HepG2 (cell line): ENCODE measurements at regions not wholly inside any gene's neighbourhood (a gene's known extent, or its start where the extent isn't known, plus 50 kb on each side); places are given as distances from the start of the nearest gene placed in this dataset.

Source experiments
- ATAC-seq: fragments of 200-7000 bp; cut with Tn5 transposase; 3 replicates; pipeline ENCODE4 v1.9.1; 2020; ENCODE audit warnings: mild to moderate bottlenecking, moderate library complexity
- BruUV-seq: library from RNA; stranded (reverse); fragments of 400-500 nt; replicated peaks from 2 replicates; lab custom pipeline; 2021; lab: Mats Ljungman, UMichigan
- CTCF ChIA-PET: fragments of 300-600 bp; formaldehyde crosslinking; extraction: SDS; loops from one replicate; lab custom pipeline; 2021; ENCODE audit warnings: low total read pairs, inconsistent platforms, low intra/inter-chr PET ratio; lab: Yijun Ruan, JAX
- POLR2A ChIA-PET: fragments of 350-600 bp; sonication (Branson Sonifier 250); formaldehyde crosslinking; loops from one replicate; lab custom pipeline; 2020; ENCODE audit warnings: antibody characterized with exemption, inconsistent platforms; lab: Yijun Ruan, JAX
- DNase-seq: peaks from one replicate; pipeline ENCODE4 v3.0.0-alpha.2; 2015; ENCODE audit warnings: low spot score
- FAIRE-seq: peaks from 3 replicates; lab custom pipeline; 2011; peaks lifted over from hg19 to GRCh38; lab: Jason Lieb, UNC
- H2AFZ ChIP-seq: one replicate; pipeline ENCODE4 v1.6.1; 2011; ENCODE audit warnings: low read length, inconsistent platforms
- H3K27ac ChIP-seq: fragments of 300-600 bp; 3 replicates; pipeline ENCODE4 v1.8.0; 2011; ENCODE audit warnings: mixed run types, mild to moderate bottlenecking, mixed read lengths, low read length, inconsistent platforms; ENCODE audit not compliant: insufficient read depth; ENCODE audit errors: extremely low read length
- H3K27me3 ChIP-seq, 2 experiments: fragments of 200-600 bp in 1 of 2; 2 replicates in 1 of 2; 3 replicates in 1 of 2; pipeline versions ENCODE4 v1.6.0 to v1.8.0; 2011; ENCODE audit warnings: low read length in 2 of 2, mild to moderate bottlenecking in 2 of 2, moderate library complexity in 2 of 2, inconsistent platforms in 1 of 2; ENCODE audit not compliant: insufficient read depth in 2 of 2, control insufficient read depth in 1 of 2
- H3K36me3 ChIP-seq, 2 experiments: fragments of 200-600 bp in 1 of 2; replicated peaks in 1 of 2; 2 replicates in 1 of 2; 3 replicates in 1 of 2; pipeline versions ENCODE4 v1.5.1 to v1.8.0; 2011; ENCODE audit warnings: low read length in 2 of 2, inconsistent platforms in 1 of 2; ENCODE audit not compliant: insufficient read depth in 2 of 2, control insufficient read depth in 1 of 2
- H3K4me1 ChIP-seq: 2 replicates; pipeline ENCODE4 v1.5.1; 2012; ENCODE audit warnings: low read length, inconsistent platforms; ENCODE audit not compliant: insufficient read depth
- H3K4me2 ChIP-seq: 2 replicates; pipeline ENCODE4 v1.6.0; 2011; ENCODE audit warnings: low read depth, low read length, inconsistent platforms
- H3K4me3 ChIP-seq, 3 experiments: fragments of 200-600 bp in 1 of 3; sonication (generic), shearing (Covaris generic) in 1 of 3; replicated peaks in 1 of 3; 2 replicates each; pipeline ENCODE4 v1.5.1; 2011 to 2016; ENCODE audit warnings: low read length in 3 of 3, inconsistent platforms in 2 of 3, low read depth in 2 of 3, mild to moderate bottlenecking in 2 of 3, control low read depth in 1 of 3, mixed read lengths in 1 of 3; ENCODE audit not compliant: insufficient read depth in 1 of 3
- H3K79me2 ChIP-seq: one replicate; pipeline ENCODE4 v1.6.1; 2011; ENCODE audit warnings: low read length, inconsistent platforms; ENCODE audit not compliant: insufficient read depth
- H3K9ac ChIP-seq: 2 replicates; pipeline ENCODE4 v1.6.0; 2011; ENCODE audit warnings: mild to moderate bottlenecking, low read depth, low read length, inconsistent platforms; ENCODE audit not compliant: insufficient read depth
- H3K9me3 ChIP-seq: 2 replicates; pipeline ENCODE4 v1.5.1; 2012; ENCODE audit warnings: mild to moderate bottlenecking, low read length
- H4K20me1 ChIP-seq: 2 replicates; pipeline ENCODE4 v1.6.0; 2011; ENCODE audit warnings: inconsistent platforms, mild to moderate bottlenecking, low read length, moderate library complexity; ENCODE audit not compliant: insufficient read depth
- ATF1 ChIP-seq: IDR thresholded peaks from 2 replicates; pipeline ENCODE4 v1.6.1; 2016; ENCODE audit warnings: mild to moderate bottlenecking, control low read depth
- ATM ChIP-seq: fragments of 450-650 bp; IDR thresholded peaks from 2 replicates; pipeline ENCODE4 v1.7.1; 2017; ENCODE audit warnings: mild to moderate bottlenecking, borderline replicate concordance
- HMG20A ChIP-seq: IDR thresholded peaks from 2 replicates; pipeline ENCODE4 v1.6.1; 2016; ENCODE audit warnings: borderline replicate concordance
- HOXA3 ChIP-seq: sonication (generic); formaldehyde crosslinking; IDR thresholded peaks from 2 replicates; pipeline ENCODE4 v1.5.0; 2020; ENCODE audit warnings: missing genetic modification reagents
- HOXD1 ChIP-seq: sonication (generic); formaldehyde crosslinking; IDR thresholded peaks from 2 replicates; pipeline ENCODE4 v1.5.0; 2020; ENCODE audit warnings: missing genetic modification reagents
- IRX3 ChIP-seq: sonication (generic); formaldehyde crosslinking; IDR thresholded peaks from 2 replicates; pipeline ENCODE4 v1.8.1; 2023; ENCODE audit warnings: mild to moderate bottlenecking, low read depth, missing genetic modification reagents, borderline replicate concordance
- NFIB ChIP-seq: sonication (generic); formaldehyde crosslinking; IDR thresholded peaks from 2 replicates; pipeline ENCODE4 v1.9.0; 2021; ENCODE audit warnings: missing genetic modification reagents, mild to moderate bottlenecking, borderline replicate concordance
- NKX3-1 ChIP-seq: sonication (generic); formaldehyde crosslinking; IDR thresholded peaks from 2 replicates; pipeline ENCODE4 v1.5.0; 2020; ENCODE audit warnings: missing genetic modification reagents
- PHF8 ChIP-seq: sonication (generic); formaldehyde crosslinking; IDR thresholded peaks from 2 replicates; pipeline ENCODE4 v1.5.0; 2020; ENCODE audit warnings: missing genetic modification reagents
- POLR2G ChIP-seq: fragments of 200-400 bp; formaldehyde crosslinking; IDR thresholded peaks from 2 replicates; pipeline ENCODE4 v1.6.1; 2018; ENCODE audit warnings: mild to moderate bottlenecking, low read depth, low read length, moderate library complexity
- SMAD3 ChIP-seq: sonication (generic); formaldehyde crosslinking; IDR thresholded peaks from 2 replicates; pipeline ENCODE4 v1.4.0; 2020; ENCODE audit warnings: missing genetic modification reagents
- ZMYM2 ChIP-seq: sonication (generic); formaldehyde crosslinking; IDR thresholded peaks from 2 replicates; pipeline ENCODE4 v1.8.0; 2022; ENCODE audit warnings: mild to moderate bottlenecking, missing genetic modification reagents
- ZNF124 ChIP-seq: sonication (generic); formaldehyde crosslinking; IDR thresholded peaks from 2 replicates; pipeline ENCODE4 v1.4.0; 2020; ENCODE audit warnings: missing genetic modification reagents
- ZNF333 ChIP-seq: sonication (generic); formaldehyde crosslinking; IDR thresholded peaks from 2 replicates; pipeline ENCODE4 v1.4.0; 2020; ENCODE audit warnings: mild to moderate bottlenecking, missing genetic modification reagents, borderline replicate concordance
- WGBS: methylation state at CpG from one replicate; pipeline ENCODE4 v1.1.6; 2017; ENCODE audit warnings: low lambda C conversion rate; 5-methylcytosine and 5-hydroxymethylcytosine counted together
- in situ Hi-C: cut with HindIII; loops from 2 replicates; pipeline ENCODE4 v1.10.0; 2017; ENCODE audit warnings: low pct_unique_long_range_greater_than_20kb; ENCODE audit not compliant: extremely low pct_ligation_motif_present
- intact Hi-C: fragments of 100-400 bp; cut with micrococcal nuclease; formaldehyde crosslinking; loops from one replicate; pipeline ENCODE4 v1.10.0; 2022; ENCODE audit not compliant: unreplicated experiment
- TF ChIP-seq, protein P1 (sequence below): sonication (generic); formaldehyde crosslinking; IDR thresholded peaks from 2 replicates; pipeline ENCODE4 v1.4.0; 2020; ENCODE audit warnings: missing genetic modification reagents
- TF ChIP-seq, protein P2 (sequence below): sonication (generic); formaldehyde crosslinking; conservative IDR thresholded peaks from 2 replicates; pipeline ENCODE4 v1.4.0; 2020; ENCODE audit warnings: missing genetic modification reagents

DNA sequence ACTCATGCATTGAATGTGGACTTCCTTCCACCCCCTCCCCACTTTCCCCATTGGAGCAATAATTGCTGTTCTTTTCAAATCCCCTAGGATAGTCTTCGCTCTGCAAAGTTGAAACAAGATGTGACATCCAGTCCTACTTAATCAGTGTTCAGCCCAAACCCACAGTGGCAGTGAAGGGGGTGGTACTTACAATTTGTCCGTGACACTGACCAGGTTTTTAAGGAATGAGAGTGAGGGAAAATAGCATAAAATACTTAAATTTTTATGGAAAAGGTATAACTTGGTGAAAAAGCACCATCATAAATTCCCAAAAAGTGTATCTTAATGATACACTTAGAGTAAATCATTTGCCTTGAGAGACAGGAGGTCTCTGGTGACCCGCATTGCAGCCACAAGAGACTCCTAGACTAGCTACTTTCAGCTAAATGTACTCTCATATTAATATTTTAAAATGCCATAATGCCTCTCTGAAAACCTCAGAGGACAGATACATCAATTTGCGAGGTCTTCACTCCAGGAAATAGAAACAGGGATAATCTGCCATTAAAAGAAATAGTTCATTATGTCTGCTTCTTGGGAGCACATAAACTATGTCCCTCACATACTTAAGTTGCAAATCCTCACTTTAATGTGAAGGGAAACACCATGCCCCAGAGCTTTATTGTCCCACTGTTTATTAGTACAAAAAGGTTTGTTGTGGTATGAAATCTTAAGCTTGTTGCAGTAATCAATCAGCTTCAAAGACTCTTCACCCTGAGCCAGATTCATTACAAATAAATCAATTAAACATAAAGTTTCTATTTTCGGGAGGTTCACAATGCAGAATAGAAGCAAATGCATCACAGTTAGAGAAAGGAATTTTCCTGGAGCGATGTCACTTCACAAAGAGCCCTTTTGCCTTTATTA is 343.6 kb upstream of the ISL1 start (continued):
- TF ChIP-seq IRX3 (CRISPR knock-in tag) = no peak

DNA sequence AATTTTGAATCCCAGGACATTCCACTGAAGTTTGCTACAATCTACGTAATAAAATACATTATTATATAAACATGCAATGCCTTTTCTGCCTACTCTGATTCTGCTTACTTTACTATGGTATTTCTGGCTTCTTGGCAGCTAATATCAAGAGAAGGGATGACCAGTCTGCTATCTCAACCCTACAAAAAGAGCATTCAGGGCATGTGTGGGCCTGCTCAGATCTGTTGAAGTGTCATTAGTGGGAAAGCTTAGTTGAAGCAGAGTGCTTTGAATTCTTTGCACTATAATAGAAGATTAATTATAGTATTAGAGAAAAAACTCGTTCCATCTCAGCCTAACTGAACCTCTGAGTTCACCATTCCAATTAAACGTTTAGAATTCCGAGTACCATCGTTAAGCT is 339.5 kb upstream of the ISL1 start:
- intact Hi-C loops = no loop called here

DNA sequence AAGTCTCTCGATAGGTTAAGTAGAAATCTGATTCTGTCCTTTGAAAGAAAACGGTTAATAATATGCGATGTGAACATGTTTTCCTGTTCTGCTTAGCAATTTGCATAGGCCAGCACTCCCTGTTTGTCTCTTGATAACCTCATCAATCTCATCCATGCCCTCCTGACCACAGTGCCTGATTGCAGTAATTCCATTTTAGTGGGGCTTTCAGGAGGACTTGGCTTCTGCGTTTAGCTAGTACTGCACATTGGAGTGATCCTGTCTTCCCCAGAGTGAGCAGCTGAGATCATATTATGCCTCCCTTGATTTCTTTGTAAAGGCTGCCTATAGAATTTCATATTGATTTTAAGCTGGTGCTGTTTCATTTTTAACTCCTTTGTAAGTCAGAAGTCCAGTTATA is 335.9 kb upstream of the ISL1 start:
- no peak for DNase-seq
- Histone ChIP-seq H4K20me1 (no peaks in the 10 kb centered on the region), H2AFZ (no peak overlapping the region), H3K9me3 (no peaks in the 10 kb centered on the region), H3K79me2 (no peaks in the 10 kb centered on the region), H3K4me2 (no peak overlapping the region), H3K4me1 (no peaks in the 10 kb centered on the region), H3K27ac (no peak overlapping the region), H3K4me3 (no peak overlapping the region), H3K36me3 (no peaks in the 10 kb centered on the region), H3K9ac (no peak overlapping the region), H3K27me3 (no peaks in the 10 kb centered on the region)
- FAIRE-seq = no peak
- in situ Hi-C loops = no loop called here
- ChIA-PET CTCF (no interaction called here), POLR2A (no interaction called here)
- ATAC-seq = no peak
- no TSS peak for BruUV-seq
- 0% methylated on average over 4 of the region's 4 CpGs for WGBS
- intact Hi-C loops = no loop called here
- TF ChIP-seq NFIB (CRISPR knock-in tag) = no peak
- TF ChIP-seq SMAD3 (CRISPR knock-in tag) = no peak
- TF ChIP-seq HMG20A (CRISPR knock-in tag) = no peak
- no peak for TF ChIP-seq ATF1 (CRISPR knock-in tag)
- no peak for TF ChIP-seq ZMYM2 (CRISPR knock-in tag)
- TF ChIP-seq, protein P1, sequence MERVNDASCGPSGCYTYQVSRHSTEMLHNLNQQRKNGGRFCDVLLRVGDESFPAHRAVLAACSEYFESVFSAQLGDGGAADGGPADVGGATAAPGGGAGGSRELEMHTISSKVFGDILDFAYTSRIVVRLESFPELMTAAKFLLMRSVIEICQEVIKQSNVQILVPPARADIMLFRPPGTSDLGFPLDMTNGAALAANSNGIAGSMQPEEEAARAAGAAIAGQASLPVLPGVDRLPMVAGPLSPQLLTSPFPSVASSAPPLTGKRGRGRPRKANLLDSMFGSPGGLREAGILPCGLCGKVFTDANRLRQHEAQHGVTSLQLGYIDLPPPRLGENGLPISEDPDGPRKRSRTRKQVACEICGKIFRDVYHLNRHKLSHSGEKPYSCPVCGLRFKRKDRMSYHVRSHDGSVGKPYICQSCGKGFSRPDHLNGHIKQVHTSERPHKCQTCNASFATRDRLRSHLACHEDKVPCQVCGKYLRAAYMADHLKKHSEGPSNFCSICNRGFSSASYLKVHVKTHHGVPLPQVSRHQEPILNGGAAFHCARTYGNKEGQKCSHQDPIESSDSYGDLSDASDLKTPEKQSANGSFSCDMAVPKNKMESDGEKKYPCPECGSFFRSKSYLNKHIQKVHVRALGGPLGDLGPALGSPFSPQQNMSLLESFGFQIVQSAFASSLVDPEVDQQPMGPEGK (CRISPR knock-in tag) = no peak
- no peak for TF ChIP-seq ZNF124 (CRISPR knock-in tag)
- TF ChIP-seq, protein P2, sequence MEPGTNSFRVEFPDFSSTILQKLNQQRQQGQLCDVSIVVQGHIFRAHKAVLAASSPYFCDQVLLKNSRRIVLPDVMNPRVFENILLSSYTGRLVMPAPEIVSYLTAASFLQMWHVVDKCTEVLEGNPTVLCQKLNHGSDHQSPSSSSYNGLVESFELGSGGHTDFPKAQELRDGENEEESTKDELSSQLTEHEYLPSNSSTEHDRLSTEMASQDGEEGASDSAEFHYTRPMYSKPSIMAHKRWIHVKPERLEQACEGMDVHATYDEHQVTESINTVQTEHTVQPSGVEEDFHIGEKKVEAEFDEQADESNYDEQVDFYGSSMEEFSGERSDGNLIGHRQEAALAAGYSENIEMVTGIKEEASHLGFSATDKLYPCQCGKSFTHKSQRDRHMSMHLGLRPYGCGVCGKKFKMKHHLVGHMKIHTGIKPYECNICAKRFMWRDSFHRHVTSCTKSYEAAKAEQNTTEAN (CRISPR knock-in tag) = no peak
- no peak for TF ChIP-seq NKX3-1 (CRISPR knock-in tag)
- no peak for TF ChIP-seq POLR2G
- TF ChIP-seq HOXD1 = no peak
- TF ChIP-seq ZNF333 (CRISPR knock-in tag) = no peak

More for the DNA sequence above, 339.5 kb upstream of the ISL1 start:
- no peak overlapping the region for H3K4me3 ChIP-seq
- ATAC-seq = no peak
- POLR2A ChIA-PET = no interaction called here
- in situ Hi-C loops = no loop called here
- WGBS = 2% methylated on average over 5 of the region's 5 CpGs
- no peak overlapping the region for H3K4me2 ChIP-seq
- no peak for TF ChIP-seq PHF8 (CRISPR knock-in tag)
- no peak for TF ChIP-seq ATM
- TF ChIP-seq HOXA3 = no peak
- TF ChIP-seq, all 625 proteins: peak for 0
- no peaks in the 10 kb centered on the region for H3K36me3 ChIP-seq
- no peaks in the 10 kb centered on the region for H4K20me1 ChIP-seq
- CTCF ChIA-PET = no interaction called here
- no peak for DNase-seq
- H3K79me2 ChIP-seq = no peaks in the 10 kb centered on the region
- no peaks in the 10 kb centered on the region for H3K27me3 ChIP-seq
- no peaks in the 10 kb centered on the region for H3K4me1 ChIP-seq
- no peak overlapping the region for H3K27ac ChIP-seq
- H3K9ac ChIP-seq = no peak overlapping the region
- H3K9me3 ChIP-seq = no peaks in the 10 kb centered on the region
- H2AFZ ChIP-seq = no peak overlapping the region
- no TSS peak for BruUV-seq
- no peak for FAIRE-seq
